Mucosa of descending colon (tissue), 3 donors: ENCODE measurements at regions not wholly inside any gene's neighbourhood (a gene's known extent, or its start where the extent isn't known, plus 50 kb on each side); places are given as distances from the start of the nearest gene placed in this dataset.

ENCODE experiments used
- ATAC-seq: fragments of 200-7000 bp; cut with Tn5 transposase; one replicate; pipeline ENCODE4 v1.9.1; 2020; ENCODE audit warnings: mild to moderate bottlenecking, moderate library complexity
- DNase-seq, 3 donors: peaks; one replicate each; pipeline ENCODE4 v3.0.0-alpha.2; 2020
- H3K36me3 ChIP-seq: fragments of 200-600 bp; one replicate; pipeline ENCODE4 v1.8.0; 2021; ENCODE audit warnings: low read depth, mild to moderate bottlenecking
- H3K4me1 ChIP-seq: fragments of 200-600 bp; one replicate; pipeline ENCODE4 v1.8.0; 2021; ENCODE audit warnings: low read depth, mild to moderate bottlenecking
- H3K4me3 ChIP-seq: fragments of 200-600 bp; one replicate; pipeline ENCODE4 v1.8.0; 2021; ENCODE audit warnings: mild to moderate bottlenecking
- H3K9me3 ChIP-seq: fragments of 200-600 bp; one replicate; pipeline ENCODE4 v1.8.0; 2021; ENCODE audit warnings: mild to moderate bottlenecking
- CTCF ChIP-seq: fragments of 200-600 bp; IDR thresholded peaks from one replicate; pipeline ENCODE4 v1.8.0; 2022; ENCODE audit warnings: antibody characterized with exemption, mild to moderate bottlenecking
- intact Hi-C, 2 donors: fragments of 100-400 bp; cut with DNase I in 1 of 2; cut with micrococcal nuclease in 1 of 2; formaldehyde crosslinking; loops; one replicate each; pipeline versions ENCODE4 v1.11.0 to v1.11.1; 2022; cut with DNase I, micrococcal nuclease
- donor health status: DM: no; HTN: no; CAD: no; lungs with moderate emphysema.
- donor health status: DM: no; HTN: no; CAD: no.
- donor health status: DM: no; HTN: yes; CAD: no.

GRCh38 chr6:139472351-139473015 is 98.0 kb upstream of the CITED2 start:
- intact Hi-C loops, result no loop called here

GRCh38 chr6:139470997-139471396 is 96.5 kb upstream of the CITED2 start:
- no peak for TF ChIP-seq CTCF
- H3K4me3 ChIP-seq, result no peak overlapping the region

More at GRCh38 chr6:139472351-139473015, 98.0 kb upstream of the CITED2 start:
- Histone ChIP-seq H3K9me3 (no peaks in the 10 kb centered on the region), H3K4me3 (no peak overlapping the region), H3K4me1 (no peaks in the 10 kb centered on the region), H3K36me3 (no peaks in the 10 kb centered on the region)
- no peak for TF ChIP-seq CTCF
- DNase-seq, result no peak
- no peak for ATAC-seq

GRCh38 chr6:139468178-139468819 is 93.9 kb upstream of the CITED2 start:
- Histone ChIP-seq H3K36me3 (no peaks in the 10 kb centered on the region), H3K9me3 (no peaks in the 10 kb centered on the region), H3K4me3 (no peak overlapping the region), H3K4me1 (no peaks in the 10 kb centered on the region)
- ATAC-seq (no peak), DNase-seq (no peak)
- intact Hi-C loops, result no loop called here
- no peak for TF ChIP-seq CTCF

More at GRCh38 chr6:139470997-139471396, 96.5 kb upstream of the CITED2 start:
- DNase-seq (no peak), ATAC-seq (no peak)
- no peaks in the 10 kb centered on the region for H3K4me1 ChIP-seq
- H3K9me3 ChIP-seq, result no peaks in the 10 kb centered on the region
- intact Hi-C loops, result no loop called here
- H3K36me3 ChIP-seq, result no peaks in the 10 kb centered on the region

- DNase-seq, result no peak
- Histone ChIP-seq H3K4me3 (no peak overlapping the region), H3K4me1 (no peaks in the 10 kb centered on the region), H3K36me3 (no peaks in the 10 kb centered on the region), H3K9me3 (no peaks in the 10 kb centered on the region)
- intact Hi-C loops, result no loop called here
- ATAC-seq, result no peak
- TF ChIP-seq CTCF, result no peak
Observed at GRCh38 chr6:139457476-139457875, 83.0 kb upstream of the CITED2 start.

- Histone ChIP-seq H3K4me3 (no peak overlapping the region), H3K4me1 (no peaks in the 10 kb centered on the region), H3K36me3 (no peaks in the 10 kb centered on the region), H3K9me3 (no peaks in the 10 kb centered on the region)
- ATAC-seq, result no peak
- intact Hi-C loops, result no loop called here
- no peak for TF ChIP-seq CTCF
- DNase-seq, result no peak
Observed at GRCh38 chr6:139452148-139452876, 77.9 kb upstream of the CITED2 start.
